ENCODE measurements at regions not wholly inside any gene's neighbourhood (a gene's known extent, or its start where the extent isn't known, plus 50 kb on each side); places are given as distances from the start of the nearest gene placed in this dataset.

DNA sequence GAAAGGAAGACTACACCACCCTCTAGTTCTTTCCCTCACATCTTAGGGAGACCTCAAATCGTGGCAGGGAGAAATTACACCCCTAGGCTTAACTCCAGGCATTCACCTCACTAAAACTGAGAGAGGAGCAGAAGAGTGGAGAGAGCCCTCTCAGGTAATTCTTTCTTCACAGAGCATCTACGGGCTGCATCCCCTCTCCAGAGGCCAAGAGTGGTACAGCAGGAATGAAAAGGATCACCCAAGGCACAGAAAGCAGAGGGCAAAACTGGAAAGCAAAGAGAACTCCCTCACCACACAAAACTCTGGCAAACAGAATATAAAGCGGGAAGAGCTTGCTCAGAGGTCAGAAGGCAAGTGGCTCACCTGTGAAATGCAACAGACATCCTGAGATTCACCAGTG lies 661.2 kb downstream of the TBC1D4 start:
- DNase-seq (ENCODE audit: low spot score) = no peak

DNA sequence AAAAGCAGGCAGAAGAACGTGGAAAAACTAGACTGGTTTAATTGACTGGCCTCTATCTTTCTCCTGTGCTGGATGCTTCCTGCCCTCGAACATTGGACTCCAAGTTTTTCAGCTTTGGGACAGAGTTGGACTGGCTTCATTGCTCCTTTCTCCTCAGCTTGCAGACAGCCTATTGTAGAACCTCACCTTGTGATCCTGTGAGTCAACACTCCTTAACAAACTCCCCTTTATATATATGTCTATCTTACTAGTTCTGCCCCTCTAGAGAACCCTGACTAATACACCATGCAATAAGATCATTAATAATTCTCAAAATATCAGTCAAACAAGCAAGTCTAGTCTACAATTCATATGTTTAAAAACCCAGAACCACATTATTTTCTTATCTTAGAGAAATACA lies 662.4 kb downstream of the TBC1D4 start:
- no peak for DNase-seq (ENCODE audit: low spot score)

GRCh38 chr13:74816737-74817136 lies 665.2 kb downstream of the TBC1D4 start:
- no peak for DNase-seq (ENCODE audit: low spot score)

DNA sequence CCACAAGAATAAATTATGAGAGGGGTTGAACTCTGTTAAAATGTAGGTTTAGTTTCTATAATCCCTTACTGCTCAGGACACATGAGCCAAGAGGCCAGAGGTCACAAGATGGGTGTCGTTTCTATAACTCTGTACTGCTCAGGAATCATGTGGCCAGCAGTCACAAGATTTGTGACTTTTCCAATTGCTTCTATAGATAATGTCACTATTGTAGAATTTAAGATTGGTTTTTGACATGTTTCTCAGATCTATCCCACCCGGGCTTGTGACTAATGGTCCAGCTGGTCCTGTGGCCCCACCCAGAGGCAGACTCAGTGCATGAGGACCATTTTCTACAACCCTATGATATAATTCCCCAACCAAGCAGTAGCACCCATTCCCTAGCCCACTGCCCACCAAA lies 662.0 kb upstream of the KLF12 start:
- DNase-seq (ENCODE audit: low spot score) = no peak

DNA sequence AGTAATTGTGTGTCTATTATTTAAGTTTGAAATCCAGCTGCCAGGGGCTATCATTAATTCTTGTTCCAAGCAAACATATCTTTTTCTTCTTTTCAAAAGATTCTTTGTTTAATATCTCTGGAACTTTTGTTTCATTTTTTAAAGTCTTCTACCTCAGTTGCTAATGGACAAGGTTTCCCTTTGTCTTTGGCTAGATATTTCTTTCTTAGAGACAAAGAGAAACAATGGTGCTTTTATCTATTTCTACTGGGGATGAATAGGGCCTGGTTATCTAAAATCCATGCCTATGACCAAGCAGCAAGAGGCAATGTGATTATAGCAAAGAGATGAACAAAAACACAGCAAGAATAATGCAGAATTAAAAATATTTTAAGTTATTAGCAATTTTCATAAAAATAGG lies 661.3 kb upstream of the KLF12 start:
- DNase-seq (ENCODE audit: low spot score) = no peak

GRCh38 chr13:74794582-74794981 lies 660.4 kb upstream of the KLF12 start:
- DNase-seq (ENCODE audit: low spot score) = no peak

- DNase-seq (ENCODE audit: low spot score) = no peak
Measured at GRCh38 chr13:74794147-74794546, 659.9 kb upstream of the KLF12 start.

DNA sequence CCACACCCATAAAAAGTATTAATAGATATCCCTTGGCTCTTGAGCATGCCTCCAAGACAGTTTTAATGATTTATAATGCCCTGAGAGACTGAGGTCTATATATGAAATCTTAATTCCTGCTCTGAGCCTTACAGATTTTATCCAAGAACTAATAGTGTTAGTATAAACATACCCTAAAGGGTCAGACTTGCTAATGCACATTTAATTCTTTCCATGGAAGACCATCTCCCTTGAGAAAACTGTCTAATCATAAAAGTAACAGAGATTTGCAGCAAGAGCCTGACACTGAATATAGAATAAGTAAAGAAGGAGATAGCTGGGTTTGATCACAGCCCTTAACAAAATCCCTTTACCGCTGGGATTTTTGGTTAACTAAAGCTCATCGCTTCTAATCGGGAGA lies 650.8 kb upstream of the KLF12 start:
- DNase-seq (ENCODE audit: low spot score) = no peak

DNA sequence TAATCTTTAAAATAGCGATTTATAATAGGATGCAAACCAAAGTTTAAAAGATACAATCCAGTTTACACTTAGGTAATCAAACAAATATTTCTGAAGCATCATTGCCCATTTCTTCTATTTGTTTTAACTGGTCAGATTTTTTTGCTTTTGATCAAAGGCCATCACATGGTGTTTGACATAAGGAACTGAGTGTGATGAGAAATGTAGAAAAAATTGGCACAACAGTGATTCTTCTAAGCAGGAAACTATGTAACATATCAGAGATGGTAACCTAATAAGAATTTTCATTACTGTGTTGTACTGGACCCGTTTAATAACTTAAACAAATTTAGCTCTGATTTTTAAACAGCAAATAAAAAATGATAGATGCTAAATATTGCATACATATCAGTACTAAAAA lies 644.7 kb upstream of the KLF12 start:
- no peak for DNase-seq (ENCODE audit: low spot score)

DNA sequence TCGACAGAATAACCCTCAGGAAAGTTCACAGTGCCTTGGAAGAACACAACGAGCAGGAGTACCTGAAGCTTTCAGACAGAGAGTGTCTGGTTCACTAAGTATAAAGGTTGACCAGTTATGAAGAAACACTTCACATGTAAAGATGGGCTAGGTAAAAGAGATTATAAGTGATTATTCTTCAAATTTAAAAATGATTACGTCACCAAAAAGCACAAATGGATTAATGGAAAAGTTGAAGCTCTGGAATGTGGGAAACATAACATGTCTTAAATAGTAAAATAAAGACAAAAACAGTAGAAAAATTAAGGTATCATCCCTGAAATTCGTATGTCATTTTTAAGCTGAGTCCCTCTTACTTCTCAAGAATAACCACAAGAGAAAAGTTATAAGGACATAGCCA lies 643.9 kb upstream of the KLF12 start:
- DNase-seq (ENCODE audit: low spot score) = no peak

DNA sequence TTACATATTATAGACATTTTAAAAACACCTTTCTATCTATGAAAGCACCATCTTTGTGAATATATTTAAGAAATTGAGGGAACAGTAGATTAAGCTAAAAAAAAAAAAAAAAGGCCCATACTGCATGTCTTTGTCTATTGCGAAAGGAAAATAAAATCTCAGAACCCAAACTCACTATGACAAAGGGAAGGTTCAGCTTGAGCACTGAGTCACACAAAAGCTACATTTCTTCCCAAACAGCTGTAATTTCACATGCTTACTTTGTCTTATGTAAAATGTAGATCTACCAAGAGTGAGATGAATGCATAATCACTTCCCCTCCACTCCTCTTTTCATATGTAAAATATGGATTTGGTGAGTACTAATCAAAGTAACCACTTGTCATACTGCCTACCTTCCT lies 640.1 kb upstream of the KLF12 start:
- no peak for DNase-seq (ENCODE audit: low spot score)

DNA sequence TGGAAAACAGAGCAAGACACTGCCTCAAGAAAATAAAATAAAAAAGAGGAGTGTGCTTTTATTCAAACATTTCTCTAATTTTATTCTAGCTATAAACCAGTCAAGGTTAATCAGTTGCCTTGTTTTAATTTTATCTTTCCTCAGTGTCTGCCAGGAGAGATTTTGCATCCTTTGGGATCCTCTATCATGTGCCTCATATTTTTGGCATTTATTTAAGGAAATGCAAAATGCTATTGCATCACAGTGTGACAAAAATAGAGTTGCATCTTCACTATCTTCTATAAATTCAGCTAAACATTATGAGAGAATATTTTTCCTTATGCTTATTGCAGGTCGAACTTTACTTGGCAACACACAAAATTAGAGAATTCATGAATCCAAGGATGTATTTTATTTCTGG lies 639.0 kb upstream of the KLF12 start:
- DNase-seq (ENCODE audit: low spot score) = no peak

DNA sequence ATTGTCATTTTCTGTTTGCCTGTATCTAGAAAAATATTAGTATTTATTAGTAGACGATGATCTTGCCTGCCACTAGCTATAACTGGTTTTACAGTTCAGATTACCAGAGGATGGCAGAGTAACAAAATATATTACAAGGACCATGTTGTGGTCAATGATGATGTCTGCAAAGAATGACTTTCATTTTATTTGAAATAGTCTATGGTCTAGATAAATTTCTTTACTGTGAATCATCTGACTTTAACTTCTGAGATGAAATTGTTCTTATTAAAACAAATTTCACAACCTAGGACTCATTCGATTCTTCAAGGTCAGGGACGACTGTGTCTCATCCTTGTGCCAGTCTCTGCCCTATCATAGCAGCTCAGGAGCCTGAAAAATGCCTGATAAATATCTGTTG lies 637.8 kb upstream of the KLF12 start:
- no peak for DNase-seq (ENCODE audit: low spot score)

GRCh38 chr13:74770361-74770760 lies 636.2 kb upstream of the KLF12 start:
- no peak for DNase-seq (ENCODE audit: low spot score)

GRCh38 chr13:74769333-74769732 lies 635.1 kb upstream of the KLF12 start:
- no peak for DNase-seq (ENCODE audit: low spot score)

DNA sequence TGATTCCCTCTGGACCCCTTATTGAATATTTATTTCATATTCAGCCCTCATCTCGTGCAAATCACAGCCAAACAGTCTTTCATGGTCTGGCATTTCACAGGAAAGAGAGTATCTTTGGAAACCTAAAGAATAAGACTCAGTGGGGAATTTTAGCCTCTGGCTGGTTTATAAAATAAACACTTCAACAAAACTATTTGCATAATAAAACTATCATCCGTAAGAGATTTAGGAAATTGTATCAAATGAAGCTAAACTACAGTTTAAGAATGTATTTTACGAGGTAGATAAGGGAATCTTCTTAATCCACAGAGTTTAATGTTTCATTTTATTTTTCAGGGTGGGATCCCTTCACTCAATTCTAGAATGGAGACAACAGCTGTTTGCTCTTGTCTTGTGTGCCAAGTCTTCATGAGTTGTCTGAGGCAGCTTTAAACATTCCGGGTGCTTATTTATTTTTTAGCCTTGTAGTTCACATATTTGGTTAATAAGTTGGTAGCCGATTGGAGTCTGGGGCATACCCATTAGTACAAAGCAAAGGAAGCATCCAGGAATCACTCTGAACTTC lies 634.4 kb upstream of the KLF12 start:
- no peak for DNase-seq (ENCODE audit: low spot score)

- no peak for DNase-seq (ENCODE audit: low spot score)
Measured at GRCh38 chr13:74767050-74767449, 632.8 kb upstream of the KLF12 start.

DNA sequence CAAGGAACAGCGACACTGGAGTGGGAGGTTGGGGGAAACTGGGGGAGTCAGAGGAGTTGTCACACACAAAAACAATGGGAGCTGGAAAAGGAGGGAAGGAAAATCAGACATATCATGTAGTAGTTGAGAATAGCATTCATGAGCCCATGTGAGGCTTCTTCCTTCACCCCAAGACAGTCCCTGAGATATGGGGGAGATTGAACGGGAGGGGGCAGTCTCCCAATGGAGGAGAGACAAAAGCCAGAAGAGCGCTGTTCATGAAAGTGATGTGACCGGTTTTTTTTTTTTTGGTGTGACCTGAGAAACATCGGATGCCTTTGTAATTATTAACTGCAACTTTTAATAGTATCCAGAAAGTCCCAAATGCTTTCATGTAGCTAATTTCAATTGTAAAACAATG lies 631.8 kb upstream of the KLF12 start:
- DNase-seq (ENCODE audit: low spot score) = no peak

DNA sequence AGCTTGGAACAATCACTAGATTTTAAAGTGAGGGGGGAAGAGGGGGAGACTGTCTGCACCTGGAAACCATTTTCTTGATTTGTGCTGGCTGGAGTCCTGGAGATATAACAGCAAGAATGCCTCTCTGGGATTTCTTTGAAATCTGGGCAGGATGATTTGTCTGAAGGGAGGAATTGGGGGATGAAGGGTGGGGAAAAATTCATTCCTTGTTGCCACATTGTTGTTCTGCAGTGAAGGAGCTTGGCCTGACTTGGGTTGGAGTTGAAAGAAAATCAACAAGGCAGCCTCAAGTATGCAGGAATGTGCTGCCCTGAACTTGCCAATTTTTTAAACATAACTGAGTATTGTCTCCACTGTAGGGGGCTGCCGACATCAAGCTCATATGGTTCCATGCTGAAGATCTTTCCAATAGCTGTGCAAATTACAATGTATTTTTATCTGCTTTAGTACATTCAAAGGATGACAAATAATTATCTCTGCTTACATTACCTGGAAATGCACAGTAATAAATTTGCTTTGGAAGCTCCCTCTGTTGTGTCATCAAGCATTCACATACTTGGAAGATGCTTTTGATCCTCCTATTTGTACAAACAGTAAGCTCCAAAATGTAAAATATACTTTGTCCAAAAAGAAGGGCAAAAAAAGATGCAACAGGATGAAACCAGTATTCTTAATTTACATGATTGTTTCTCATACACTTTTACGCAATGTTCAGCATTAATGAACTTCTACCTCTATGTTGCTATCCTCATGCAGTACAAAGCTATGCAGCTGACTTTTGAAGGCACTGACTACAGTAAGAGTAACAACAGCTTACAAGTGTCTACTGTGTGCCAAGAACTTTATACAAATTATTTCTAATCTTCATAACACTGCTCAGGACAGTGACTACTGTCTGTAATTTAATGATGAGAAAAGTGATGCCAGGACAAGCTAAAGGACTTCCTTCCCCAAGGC lies 627.9 kb upstream of the KLF12 start:
- DNase-seq (ENCODE audit: low spot score) = no peak

DNA sequence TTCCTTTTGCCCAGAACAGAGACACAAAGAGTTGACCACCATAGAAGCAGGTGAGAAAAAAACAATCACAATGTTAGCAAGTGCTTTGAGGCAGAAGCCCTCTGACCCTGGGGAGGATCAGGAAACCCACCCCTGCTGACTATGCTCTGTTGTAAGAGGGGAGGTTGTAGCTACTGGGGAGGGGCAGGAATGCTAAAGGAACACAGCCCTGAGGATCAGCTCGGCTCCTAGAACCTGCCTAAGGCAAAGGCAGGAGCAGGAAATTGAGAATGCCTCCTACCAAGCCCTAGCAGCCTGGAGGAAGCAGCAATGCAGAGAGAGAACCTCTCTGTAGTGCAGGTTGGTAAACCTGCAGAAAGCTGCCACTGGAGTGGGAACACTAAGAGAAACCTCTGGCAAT lies 624.0 kb upstream of the KLF12 start:
- DNase-seq (ENCODE audit: low spot score) = no peak

GRCh38 chr13:74755065-74755464 lies 620.9 kb upstream of the KLF12 start:
- DNase-seq (ENCODE audit: low spot score) = no peak

DNA sequence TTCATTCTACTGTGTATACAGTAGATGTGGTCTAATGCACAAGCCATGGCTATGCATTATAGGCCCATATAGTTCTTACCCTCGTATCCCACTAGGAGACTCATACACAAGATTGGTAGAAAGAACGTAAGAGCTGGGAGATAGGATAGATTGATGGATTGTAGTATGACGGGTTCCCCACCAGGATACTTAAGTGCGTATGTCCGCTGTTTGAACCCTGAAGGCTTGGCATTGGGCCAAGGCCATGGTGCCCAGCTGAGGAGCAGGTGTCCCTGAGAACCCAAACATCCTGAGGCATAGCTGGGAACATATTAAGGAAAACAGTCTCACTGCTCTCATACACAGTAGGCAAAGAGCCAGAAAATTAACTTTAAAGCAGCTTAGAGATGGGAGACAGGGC lies 617.5 kb upstream of the KLF12 start:
- no peak for DNase-seq (ENCODE audit: low spot score)
